Neural cell (in vitro differentiated cells): ENCODE measurements at regions not wholly inside any gene's neighbourhood (a gene's known extent, or its start where the extent isn't known, plus 50 kb on each side); places are given as distances from the start of the nearest gene placed in this dataset.

ENCODE experiments used
- H2AFZ ChIP-seq: fragments of 200-600, 300-800 bp; sonication (generic), shearing (Covaris generic); 2 replicates; pipeline ENCODE4 v1.6.0; 2014; ENCODE audit warnings: low read depth, mild to moderate bottlenecking, antibody characterized with exemption, low read length, moderate library complexity
- H3F3A ChIP-seq: fragments of 200-600 bp; shearing (Covaris generic); 2 replicates; pipeline ENCODE4 v1.6.1; 2016; ENCODE audit warnings: mild to moderate bottlenecking, moderate library complexity, mixed read lengths, antibody characterized with exemption, low read length; ENCODE audit not compliant: insufficient read depth, poor library complexity, severe bottlenecking
- H3K27ac ChIP-seq: fragments of 200-600, 300-800 bp; sonication (generic), shearing (Covaris generic); 2 replicates; pipeline ENCODE4 v1.5.1; 2014; ENCODE audit warnings: mild to moderate bottlenecking, low read length, moderate library complexity
- H3K27me3 ChIP-seq: fragments of 300-800, 200-600 bp; sonication (generic), shearing (Covaris generic); 2 replicates; pipeline ENCODE4 v1.6.0; 2014; ENCODE audit warnings: mild to moderate bottlenecking, low read depth, low read length, moderate library complexity; ENCODE audit not compliant: insufficient read depth
- H3K36me3 ChIP-seq: fragments of 300-800, 200-600 bp; sonication (generic), shearing (Covaris generic); 2 replicates; pipeline ENCODE4 v1.5.1; 2014; ENCODE audit warnings: mild to moderate bottlenecking, antibody characterized with exemption, low read length, moderate library complexity; ENCODE audit not compliant: insufficient read depth
- H3K4me2 ChIP-seq: fragments of 300-800, 200-600 bp; sonication (generic), shearing (Covaris generic); 2 replicates; pipeline ENCODE4 v1.6.0; 2014; ENCODE audit warnings: mild to moderate bottlenecking, low read length
- H3K4me3 ChIP-seq: fragments of 300-800, 200-600 bp; sonication (generic), shearing (Covaris generic); 2 replicates; pipeline ENCODE4 v1.5.1; 2014; ENCODE audit warnings: mild to moderate bottlenecking, low read length, moderate library complexity
- H3K79me2 ChIP-seq: fragments of 200-600 bp; shearing (Covaris generic); replicated peaks from 2 replicates; pipeline ENCODE4 v1.6.0; 2014; ENCODE audit warnings: mild to moderate bottlenecking, low read length, moderate library complexity; ENCODE audit not compliant: insufficient read depth
- H3K9ac ChIP-seq: fragments of 300-800, 200-600 bp; sonication (generic), shearing (Covaris generic); 2 replicates; pipeline ENCODE4 v1.6.1; 2016; ENCODE audit warnings: mild to moderate bottlenecking, low read length, mixed read lengths
- H3K9me2 ChIP-seq: fragments of 200-600 bp; shearing (Covaris generic); 2 replicates; pipeline ENCODE4 v1.6.1; 2016; ENCODE audit warnings: mild to moderate bottlenecking, low read length, mixed read lengths; ENCODE audit not compliant: insufficient read depth
- H3K9me3 ChIP-seq: fragments of 200-600, 300-800 bp; sonication (generic), shearing (Covaris generic); 2 replicates; pipeline ENCODE4 v1.6.1; 2016; ENCODE audit warnings: mild to moderate bottlenecking, mixed run types, low read length, moderate library complexity, mixed read lengths
- H4K20me1 ChIP-seq: fragments of 200-600 bp; shearing (Covaris generic); 2 replicates; pipeline ENCODE4 v1.6.1; 2016; ENCODE audit warnings: mild to moderate bottlenecking, mixed run types; ENCODE audit not compliant: insufficient read depth
- EP300 ChIP-seq: fragments of 450-650 bp; conservative IDR thresholded peaks from 2 replicates; pipeline ENCODE4 v1.6.1; 2014; ENCODE audit warnings: antibody characterized with exemption, mild to moderate bottlenecking, moderate library complexity; ENCODE audit not compliant: poor library complexity, severe bottlenecking
- EZH2 ChIP-seq: fragments of 200-600, 300-800 bp; shearing (Covaris generic), sonication (generic); IDR thresholded peaks from 2 replicates; pipeline ENCODE4 v1.6.1; 2014; ENCODE audit warnings: antibody characterized with exemption, low read length, borderline replicate concordance, mild to moderate bottlenecking; ENCODE audit not compliant: insufficient read depth, poor library complexity, severe bottlenecking
- MXI1 ChIP-seq: fragments of 450-650 bp; conservative IDR thresholded peaks from 2 replicates; pipeline ENCODE4 v1.6.1; 2014; ENCODE audit warnings: antibody characterized with exemption, mild to moderate bottlenecking; ENCODE audit not compliant: poor library complexity, severe bottlenecking
- POLR2AphosphoS5 ChIP-seq: IDR thresholded peaks from 2 replicates; pipeline ENCODE4 v1.6.1; 2012
- RAD21 ChIP-seq: fragments of 450-650 bp; conservative IDR thresholded peaks from 2 replicates; pipeline ENCODE4 v1.6.1; 2014; ENCODE audit warnings: antibody characterized with exemption, mild to moderate bottlenecking, moderate library complexity
- SMC3 ChIP-seq: fragments of 450-650 bp; conservative IDR thresholded peaks from 2 replicates; pipeline ENCODE4 v1.6.1; 2014; ENCODE audit warnings: antibody characterized with exemption, mild to moderate bottlenecking, moderate library complexity; ENCODE audit not compliant: poor library complexity
- TAF1 ChIP-seq: IDR thresholded peaks from 2 replicates; pipeline ENCODE4 v1.6.1; 2012; ENCODE audit warnings: low read depth
- TF ChIP-seq, protein P1 (sequence below): IDR thresholded peaks from 2 replicates; pipeline ENCODE4 v1.6.1; 2012; ENCODE audit warnings: borderline replicate concordance
- TF ChIP-seq, protein P2 (sequence below): fragments of 450-650 bp; IDR thresholded peaks from 2 replicates; pipeline ENCODE4 v1.5.1; 2014; ENCODE audit warnings: antibody characterized with exemption, mild to moderate bottlenecking, moderate library complexity; ENCODE audit not compliant: poor library complexity, severe bottlenecking

DNA sequence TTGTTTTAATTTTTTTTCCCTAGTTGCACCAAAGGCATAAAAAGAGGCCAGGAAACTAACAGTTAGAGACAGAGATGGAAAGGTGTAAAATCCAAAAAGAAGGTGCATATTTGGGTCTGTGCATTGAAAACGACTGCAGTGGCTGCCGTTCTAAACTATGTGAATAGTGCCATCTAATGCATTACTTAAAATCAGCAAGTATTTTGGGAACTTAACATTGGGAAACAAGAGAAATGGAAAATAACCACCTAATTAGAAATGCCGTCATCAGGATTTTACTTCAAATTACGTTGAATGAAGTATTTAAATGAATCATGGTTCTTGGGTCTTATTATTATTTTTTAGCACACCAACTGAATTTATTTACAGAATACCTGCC lies 189.5 kb upstream of the MIR17HG start:
- Histone ChIP-seq H3K4me2 (no peak overlapping the region), H3K9me2 (no peaks in the 10 kb centered on the region)

DNA sequence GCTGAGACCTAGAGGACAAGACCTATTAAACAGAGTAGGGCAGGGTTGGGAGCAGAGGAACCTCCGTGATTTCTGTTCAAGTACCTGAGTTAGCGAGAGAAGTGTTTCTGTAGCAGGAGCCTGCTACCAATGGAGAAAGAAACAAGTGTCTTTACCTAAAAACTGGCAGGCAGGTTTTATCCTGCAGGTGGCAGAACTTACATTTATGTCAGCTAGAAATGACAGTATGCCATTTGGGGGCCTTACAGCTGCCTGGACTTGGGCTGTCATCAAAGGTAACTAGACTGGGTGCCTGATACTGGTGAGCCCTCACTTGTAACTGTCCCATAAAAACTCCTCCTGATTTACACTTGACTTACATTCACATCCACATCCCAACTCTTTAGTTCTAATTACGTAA lies 185.3 kb upstream of the MIR17HG start:
- Histone ChIP-seq H3K9me3 (no peaks in the 10 kb centered on the region), H3K9me2 (no peaks in the 10 kb centered on the region), H3K27ac (no peak overlapping the region), H2AFZ (no peak overlapping the region), H3K4me3 (no peak overlapping the region), H3K36me3 (no peaks in the 10 kb centered on the region), H3K27me3 (no peaks in the 10 kb centered on the region), H3K9ac (no peak overlapping the region), H4K20me1 (no peaks in the 10 kb centered on the region), H3F3A (no peaks in the 10 kb centered on the region), H3K4me2 (no peak overlapping the region), H3K79me2 (no peaks in the 10 kb centered on the region)
- no peak for TF ChIP-seq TAF1
- TF ChIP-seq POLR2AphosphoS5, result no peak
- no peak for TF ChIP-seq SMC3
- TF ChIP-seq, protein P1, sequence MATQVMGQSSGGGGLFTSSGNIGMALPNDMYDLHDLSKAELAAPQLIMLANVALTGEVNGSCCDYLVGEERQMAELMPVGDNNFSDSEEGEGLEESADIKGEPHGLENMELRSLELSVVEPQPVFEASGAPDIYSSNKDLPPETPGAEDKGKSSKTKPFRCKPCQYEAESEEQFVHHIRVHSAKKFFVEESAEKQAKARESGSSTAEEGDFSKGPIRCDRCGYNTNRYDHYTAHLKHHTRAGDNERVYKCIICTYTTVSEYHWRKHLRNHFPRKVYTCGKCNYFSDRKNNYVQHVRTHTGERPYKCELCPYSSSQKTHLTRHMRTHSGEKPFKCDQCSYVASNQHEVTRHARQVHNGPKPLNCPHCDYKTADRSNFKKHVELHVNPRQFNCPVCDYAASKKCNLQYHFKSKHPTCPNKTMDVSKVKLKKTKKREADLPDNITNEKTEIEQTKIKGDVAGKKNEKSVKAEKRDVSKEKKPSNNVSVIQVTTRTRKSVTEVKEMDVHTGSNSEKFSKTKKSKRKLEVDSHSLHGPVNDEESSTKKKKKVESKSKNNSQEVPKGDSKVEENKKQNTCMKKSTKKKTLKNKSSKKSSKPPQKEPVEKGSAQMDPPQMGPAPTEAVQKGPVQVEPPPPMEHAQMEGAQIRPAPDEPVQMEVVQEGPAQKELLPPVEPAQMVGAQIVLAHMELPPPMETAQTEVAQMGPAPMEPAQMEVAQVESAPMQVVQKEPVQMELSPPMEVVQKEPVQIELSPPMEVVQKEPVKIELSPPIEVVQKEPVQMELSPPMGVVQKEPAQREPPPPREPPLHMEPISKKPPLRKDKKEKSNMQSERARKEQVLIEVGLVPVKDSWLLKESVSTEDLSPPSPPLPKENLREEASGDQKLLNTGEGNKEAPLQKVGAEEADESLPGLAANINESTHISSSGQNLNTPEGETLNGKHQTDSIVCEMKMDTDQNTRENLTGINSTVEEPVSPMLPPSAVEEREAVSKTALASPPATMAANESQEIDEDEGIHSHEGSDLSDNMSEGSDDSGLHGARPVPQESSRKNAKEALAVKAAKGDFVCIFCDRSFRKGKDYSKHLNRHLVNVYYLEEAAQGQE, result no peak
- TF ChIP-seq EZH2, result no peak
- TF ChIP-seq, protein P2, sequence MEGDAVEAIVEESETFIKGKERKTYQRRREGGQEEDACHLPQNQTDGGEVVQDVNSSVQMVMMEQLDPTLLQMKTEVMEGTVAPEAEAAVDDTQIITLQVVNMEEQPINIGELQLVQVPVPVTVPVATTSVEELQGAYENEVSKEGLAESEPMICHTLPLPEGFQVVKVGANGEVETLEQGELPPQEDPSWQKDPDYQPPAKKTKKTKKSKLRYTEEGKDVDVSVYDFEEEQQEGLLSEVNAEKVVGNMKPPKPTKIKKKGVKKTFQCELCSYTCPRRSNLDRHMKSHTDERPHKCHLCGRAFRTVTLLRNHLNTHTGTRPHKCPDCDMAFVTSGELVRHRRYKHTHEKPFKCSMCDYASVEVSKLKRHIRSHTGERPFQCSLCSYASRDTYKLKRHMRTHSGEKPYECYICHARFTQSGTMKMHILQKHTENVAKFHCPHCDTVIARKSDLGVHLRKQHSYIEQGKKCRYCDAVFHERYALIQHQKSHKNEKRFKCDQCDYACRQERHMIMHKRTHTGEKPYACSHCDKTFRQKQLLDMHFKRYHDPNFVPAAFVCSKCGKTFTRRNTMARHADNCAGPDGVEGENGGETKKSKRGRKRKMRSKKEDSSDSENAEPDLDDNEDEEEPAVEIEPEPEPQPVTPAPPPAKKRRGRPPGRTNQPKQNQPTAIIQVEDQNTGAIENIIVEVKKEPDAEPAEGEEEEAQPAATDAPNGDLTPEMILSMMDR, result no peak
- TF ChIP-seq MXI1, result no peak
- TF ChIP-seq EP300, result no peak

More for the DNA sequence above, 189.5 kb upstream of the MIR17HG start:
- Histone ChIP-seq H3K4me3 (no peak overlapping the region), H3F3A (no peaks in the 10 kb centered on the region), H3K36me3 (no peaks in the 10 kb centered on the region), H3K9me3 (no peaks in the 10 kb centered on the region), H3K79me2 (no peaks in the 10 kb centered on the region), H2AFZ (no peak overlapping the region), H3K9ac (no peak overlapping the region), H3K27me3 (no peaks in the 10 kb centered on the region), H3K27ac (no peak overlapping the region), H4K20me1 (no peaks in the 10 kb centered on the region)
- TF ChIP-seq, protein P1, result no peak
- TF ChIP-seq EZH2, result no peak
- no peak for TF ChIP-seq TAF1
- TF ChIP-seq SMC3, result no peak
- no peak for TF ChIP-seq POLR2AphosphoS5
- TF ChIP-seq RAD21, result no peak
- TF ChIP-seq, protein P2, result no peak
